GM21515 (cell line): ENCODE measurements at regions not wholly inside any gene's neighbourhood (a gene's known extent, or its start where the extent isn't known, plus 50 kb on each side); places are given as distances from the start of the nearest gene placed in this dataset.
"Not testable (repeated sequence)": the region's sequence is repeated elsewhere in the genome, so short reads cannot be mapped to it uniquely, and the experiment has no call there.

Experiments
- ATAC-seq: cut with Tn5 transposase; IDR thresholded peaks from one replicate; pipeline ENCODE4 v1.9.1; 2021; ENCODE audit not compliant: unreplicated experiment

DNA sequence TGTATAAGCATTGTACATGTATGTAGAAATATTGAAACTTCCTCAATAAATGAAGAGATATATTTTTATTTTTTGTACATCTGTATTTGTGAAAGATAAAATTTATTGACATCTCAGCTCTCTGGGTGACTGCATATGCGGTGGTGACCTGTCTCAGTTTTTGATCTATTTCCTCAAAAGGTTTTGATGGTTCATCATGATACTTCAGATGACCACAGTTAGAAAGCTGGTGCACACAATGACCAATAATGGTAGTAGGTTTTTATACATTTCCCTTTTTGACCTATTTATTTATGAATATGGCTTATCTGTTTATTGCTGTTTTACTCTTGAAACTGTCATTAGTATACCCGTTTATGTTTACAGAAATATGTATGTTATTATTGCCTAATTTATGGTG is 549.6 kb upstream of the CHD1 start:
- not testable (repeated sequence) for ATAC-seq

DNA sequence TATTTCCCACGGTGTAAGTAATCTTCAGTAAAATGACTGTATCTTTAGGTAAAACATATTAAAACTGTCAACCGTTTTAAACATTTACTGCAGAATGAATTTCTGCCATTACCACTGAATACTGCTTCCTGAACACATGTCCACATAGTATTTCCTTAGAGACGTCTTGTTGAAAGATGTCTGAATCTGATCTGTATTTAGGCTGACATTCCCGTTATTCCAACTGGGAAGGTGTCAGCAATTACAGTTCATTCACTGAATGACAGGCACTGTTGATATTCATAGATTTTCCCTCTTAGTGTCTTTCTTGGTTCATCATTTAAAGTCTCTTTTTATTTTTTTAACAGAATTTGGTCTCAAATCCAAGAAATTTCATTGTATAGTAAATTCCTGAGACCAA is 544.5 kb upstream of the CHD1 start:
- not testable (repeated sequence) for ATAC-seq

DNA sequence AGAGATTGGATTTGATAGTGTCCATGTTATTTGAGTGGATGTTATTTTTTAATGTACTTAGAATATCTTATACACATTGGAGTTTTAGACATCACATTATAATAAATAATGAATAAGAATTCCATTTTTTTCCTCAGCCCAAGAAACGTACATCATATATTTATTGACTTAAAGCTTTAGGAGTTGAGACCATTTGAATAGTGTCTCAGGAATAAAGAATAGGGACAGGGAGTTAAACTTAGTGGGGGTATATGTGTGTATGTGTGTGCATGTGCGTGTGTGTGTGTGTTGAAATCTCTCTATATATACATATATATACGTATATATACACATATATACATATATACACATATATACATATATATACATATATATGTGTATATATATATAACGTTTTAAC is 542.9 kb upstream of the CHD1 start:
- ATAC-seq, result not testable (repeated sequence)

DNA sequence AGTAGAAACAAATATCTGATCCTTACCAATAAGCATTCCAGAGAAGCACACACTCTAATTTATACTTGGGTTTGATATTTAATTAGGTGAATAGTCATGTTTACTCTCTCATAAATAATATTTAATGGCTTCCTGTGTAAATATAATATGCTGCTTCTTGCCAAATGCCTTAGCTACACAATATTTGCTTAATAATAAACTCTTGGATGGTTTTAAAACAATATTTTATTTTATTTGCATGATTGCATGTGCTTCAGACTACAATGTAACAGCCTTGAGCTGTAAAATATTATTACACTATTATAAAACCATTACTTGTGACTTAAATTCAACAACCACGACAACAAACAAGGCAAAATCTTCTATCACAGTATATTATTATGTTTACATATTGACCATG is 542.4 kb upstream of the CHD1 start:
- not testable (repeated sequence) for ATAC-seq

DNA sequence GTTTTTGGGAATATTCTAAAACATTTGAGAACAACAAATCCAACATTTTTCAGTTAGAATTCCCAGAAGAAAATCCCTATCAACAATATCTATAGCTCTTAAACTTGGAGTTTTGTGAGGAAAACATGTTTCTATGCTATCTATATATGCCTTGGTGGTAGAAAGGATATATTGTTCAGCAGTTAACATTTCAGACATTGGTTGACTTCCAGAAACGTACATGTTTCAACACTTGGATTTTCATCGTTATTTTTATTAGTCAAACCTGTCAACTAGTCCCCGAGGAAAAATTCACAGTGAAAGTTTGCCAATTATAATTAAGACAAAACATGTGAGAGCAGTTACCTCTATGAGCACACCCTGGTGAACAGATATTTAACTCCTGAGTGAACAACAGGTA is 541.8 kb upstream of the CHD1 start:
- not testable (repeated sequence) for ATAC-seq

DNA sequence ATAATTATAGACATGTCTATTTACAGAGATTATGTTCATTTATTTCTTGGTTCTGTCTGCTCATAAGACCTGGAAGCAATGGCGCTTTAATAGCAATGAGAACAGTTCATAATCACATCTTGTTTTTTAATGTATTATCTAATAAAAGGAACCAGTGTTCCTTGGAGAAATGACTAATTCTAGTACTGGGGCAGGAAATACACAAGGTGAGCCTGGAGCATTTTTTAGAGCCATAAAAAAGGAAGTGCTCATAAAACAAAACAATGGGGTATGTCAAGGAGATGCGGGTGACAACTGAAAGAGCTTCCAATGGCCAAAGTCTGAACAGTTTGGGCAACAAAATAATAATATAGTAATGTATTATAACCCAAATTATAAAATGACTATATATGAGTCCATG is 531.9 kb upstream of the CHD1 start:
- ATAC-seq, result no peak

DNA sequence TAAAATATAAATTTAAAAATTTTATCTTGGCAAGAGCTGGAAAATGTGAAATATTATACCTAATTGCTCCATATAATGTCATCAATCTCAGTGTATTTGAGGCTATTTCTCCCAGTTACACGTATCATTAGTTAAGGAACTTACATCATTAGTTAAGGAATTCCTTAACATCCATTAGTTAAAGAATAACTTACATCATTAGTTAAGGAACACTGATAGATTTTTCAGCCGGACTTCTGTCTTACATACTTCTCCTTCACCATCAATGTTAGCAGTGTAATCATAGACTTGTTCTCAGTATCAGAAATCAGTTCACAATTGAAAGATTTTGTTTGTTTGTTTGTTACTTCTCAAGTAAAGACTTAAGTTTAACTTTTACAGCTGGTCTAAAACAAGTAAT is 524.4 kb upstream of the CHD1 start:
- ATAC-seq, result no peak

DNA sequence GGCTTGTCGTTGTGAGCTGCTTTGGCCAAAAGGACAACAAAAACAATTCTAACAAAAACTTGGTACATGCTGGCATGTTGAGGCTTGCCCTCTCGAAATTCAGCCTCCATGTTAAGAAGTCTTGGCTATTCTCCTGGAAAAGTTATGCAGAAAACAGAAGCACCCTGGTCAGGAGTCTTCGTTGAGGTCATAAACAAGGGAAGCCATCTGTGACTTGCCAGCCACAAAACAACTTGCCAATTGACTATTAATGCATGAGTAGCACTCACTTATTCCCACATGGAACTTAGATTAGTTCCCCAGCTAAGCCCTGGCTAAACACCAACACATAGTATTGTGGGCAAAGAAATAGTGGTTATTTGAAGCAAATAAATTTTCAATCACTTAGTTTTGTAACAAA is 521.0 kb upstream of the CHD1 start:
- no peak for ATAC-seq

DNA sequence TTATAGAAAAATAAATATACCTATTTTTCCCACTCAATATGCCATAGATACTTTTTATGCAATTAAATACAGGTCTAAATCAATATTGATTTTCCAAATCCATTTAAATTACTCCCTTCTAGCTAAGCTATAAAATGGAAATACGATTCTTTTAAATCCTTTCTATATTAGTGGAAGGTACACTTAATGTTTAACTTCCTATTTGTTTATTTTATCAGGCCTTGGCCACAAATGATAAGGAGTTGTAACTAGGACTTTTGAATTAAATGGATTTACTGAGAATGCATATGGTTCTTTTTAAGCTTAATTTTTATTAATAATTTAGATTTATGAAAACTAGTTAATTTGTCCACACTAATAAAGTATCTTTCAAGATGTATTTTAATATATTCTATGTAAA is 517.0 kb upstream of the CHD1 start:
- ATAC-seq, result no peak

DNA sequence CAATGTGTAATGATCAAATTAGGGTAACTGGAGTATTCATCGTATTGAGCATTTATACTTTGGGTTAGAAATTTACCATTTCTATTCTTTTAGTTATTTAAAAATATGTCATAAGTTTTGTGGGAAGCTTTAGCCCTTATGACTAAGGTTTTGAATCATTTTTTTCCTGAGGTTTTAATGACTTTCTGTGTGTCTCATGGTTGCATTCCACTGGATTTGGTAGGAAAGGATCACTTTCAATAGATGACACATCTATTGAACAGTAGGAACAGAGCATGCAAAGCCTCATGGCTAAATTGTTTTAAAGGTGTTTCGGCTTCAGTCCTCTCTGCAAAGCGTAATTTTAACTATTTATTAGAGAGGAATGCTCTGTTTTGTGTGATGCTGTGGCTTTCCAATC is 512.4 kb upstream of the CHD1 start:
- ATAC-seq, result no peak

DNA sequence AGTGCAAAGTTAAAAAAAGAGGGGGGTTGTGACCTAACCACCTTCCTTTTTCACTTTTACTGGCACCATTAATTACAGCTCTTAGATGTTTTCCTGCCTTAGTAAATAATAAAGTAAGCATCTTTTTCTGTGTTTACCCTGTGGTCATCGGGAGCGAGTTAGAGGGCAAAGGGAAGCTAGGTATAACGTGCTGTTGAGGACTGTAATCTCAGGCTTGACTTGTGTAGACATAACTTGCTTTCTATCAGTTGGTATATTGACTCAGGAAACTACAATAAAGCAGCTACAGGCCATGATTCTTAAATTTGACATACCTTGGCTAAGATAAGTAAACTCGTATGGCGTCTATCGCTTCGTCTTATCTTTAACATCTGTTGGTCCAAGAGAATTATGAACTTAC is 509.8 kb upstream of the CHD1 start:
- ATAC-seq, result no peak

DNA sequence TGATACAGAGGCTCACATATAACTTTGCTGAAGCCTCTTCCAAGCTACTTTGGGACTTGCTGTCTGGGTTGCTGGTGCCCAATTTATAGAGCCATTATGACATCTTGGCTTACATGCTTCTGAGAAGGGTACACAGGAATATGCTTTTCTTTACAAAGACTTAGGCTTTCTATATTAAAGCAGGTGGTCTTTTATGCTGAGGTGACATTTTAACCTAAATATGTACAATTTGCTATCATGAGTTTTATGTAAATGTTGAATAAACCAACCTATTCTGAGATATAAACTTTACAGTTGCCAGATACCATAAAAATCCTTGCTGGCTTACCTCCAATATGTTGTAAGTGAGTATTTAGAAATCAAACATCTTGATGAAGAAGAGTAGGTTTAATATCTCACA is 509.2 kb upstream of the CHD1 start:
- ATAC-seq, result no peak

DNA sequence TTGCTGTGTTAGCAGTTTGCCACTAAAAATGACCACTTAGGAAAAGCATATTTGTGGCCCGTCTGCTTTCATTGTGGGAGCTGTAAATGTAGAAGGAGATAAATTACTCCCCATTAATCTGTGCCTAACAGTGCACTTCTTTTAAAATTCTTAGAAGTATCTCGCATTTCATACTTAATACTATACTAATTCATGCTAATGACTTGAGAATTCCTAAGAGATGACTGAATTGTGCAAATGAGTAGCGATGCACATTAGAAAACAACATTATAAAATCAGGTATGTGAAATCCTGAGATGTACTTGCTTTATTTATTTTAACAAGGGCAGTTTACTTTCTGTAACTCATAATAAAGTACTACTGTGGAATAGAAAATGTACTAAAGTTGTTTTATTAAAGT is 494.6 kb upstream of the CHD1 start:
- not testable (repeated sequence) for ATAC-seq

DNA sequence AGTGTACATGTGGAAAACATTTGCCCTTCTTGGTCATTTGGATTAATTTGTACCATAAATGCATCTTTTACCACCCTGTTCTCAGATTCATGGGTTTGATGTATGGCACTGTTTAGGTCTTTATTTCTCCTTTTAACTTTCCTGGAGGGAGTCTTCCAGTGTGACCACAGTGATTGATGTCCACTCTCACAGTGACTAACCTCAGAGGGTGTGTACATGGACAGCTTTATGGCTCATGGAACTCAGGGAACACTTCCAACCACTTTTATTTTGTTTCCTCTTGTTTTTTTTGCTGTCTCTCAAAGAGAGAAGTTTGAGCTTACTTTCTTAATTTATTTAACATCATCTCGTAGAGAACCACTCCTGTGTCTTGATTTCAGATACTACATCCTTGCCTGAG is 489.8 kb upstream of the CHD1 start:
- not testable (repeated sequence) for ATAC-seq

DNA sequence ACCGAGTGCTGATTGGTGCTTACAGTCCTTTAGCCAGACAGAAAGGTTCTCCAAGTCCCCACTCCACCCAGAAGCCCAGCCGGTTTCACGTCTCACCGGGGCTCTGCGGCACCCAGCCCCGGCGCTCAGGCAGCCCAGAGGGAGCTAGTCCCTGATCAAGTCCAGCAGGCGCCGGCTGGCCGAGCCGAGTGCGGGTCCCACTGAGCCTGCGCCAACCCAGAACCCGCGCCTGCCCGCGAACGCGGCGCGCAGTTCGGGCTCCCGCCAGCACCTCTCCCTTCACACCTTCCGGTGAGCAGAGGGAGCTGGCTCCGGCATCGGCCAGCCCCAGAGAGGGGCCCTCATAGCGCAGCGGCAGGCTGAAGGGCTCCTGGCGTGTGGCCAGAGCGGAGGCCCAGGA is 481.6 kb upstream of the CHD1 start:
- ATAC-seq, result not testable (repeated sequence)

DNA sequence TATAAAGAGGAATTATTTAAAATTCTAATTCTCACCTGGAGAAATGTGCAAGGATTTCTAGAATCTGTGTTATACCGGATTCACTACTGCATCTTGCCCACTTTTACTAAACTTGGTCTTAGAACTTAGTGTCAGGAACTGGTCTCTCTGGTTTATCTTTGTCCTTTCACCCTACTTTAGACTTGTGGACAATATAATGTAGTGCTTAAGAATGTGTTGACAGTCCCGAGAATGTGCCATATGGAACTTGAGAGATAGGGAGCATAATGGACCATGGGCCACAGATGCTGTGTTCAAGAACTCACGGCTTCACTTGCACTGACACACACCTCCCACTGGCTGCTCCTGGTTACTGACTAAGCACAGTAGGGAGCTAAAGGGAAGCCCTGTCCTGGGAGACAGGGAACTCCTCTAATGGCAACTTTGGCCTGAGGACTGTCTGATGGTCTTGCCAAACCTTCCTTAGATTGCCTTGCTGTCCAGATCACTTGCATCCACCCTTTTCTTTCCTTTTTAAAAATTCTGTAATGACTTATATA is 476.0 kb upstream of the CHD1 start:
- ATAC-seq, result not testable (repeated sequence)

DNA sequence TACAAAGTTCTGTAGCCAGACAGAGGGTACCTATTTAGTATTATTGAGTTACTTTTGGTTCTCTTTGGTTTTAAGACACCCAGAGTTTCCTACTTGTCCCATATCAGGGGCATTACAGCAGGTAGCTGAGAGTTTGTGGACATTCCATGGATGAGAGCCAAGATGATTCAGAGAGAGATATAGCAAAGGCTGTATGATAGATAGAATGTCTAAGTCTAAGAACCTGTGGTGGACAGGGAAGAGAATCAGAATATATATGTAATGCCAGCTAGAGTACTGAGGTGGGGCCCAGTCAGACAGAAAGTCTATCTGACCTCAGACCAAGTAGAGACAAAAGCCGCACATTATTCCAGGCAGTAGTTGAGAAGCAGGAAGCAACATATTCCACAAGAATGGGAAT is 471.8 kb upstream of the CHD1 start:
- not testable (repeated sequence) for ATAC-seq

DNA sequence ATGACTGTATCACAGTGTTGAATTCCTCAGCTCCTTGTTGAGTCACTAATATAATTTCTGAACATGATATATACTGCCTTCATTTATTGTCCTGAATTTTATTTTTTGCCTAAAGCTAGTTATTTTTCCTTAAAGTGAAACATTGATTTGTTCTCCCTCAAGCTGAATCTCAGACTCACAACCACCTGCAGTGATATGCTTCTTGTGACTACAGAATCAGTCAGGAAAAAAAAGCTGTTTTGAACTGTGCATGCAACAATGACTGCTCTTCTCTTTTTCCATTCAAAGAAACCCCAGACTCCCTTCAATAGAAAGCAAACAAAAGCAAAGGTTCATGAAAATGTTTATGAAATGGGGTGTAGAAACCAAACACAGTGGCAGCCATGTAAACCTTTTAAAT is 470.2 kb upstream of the CHD1 start:
- ATAC-seq, result no peak

DNA sequence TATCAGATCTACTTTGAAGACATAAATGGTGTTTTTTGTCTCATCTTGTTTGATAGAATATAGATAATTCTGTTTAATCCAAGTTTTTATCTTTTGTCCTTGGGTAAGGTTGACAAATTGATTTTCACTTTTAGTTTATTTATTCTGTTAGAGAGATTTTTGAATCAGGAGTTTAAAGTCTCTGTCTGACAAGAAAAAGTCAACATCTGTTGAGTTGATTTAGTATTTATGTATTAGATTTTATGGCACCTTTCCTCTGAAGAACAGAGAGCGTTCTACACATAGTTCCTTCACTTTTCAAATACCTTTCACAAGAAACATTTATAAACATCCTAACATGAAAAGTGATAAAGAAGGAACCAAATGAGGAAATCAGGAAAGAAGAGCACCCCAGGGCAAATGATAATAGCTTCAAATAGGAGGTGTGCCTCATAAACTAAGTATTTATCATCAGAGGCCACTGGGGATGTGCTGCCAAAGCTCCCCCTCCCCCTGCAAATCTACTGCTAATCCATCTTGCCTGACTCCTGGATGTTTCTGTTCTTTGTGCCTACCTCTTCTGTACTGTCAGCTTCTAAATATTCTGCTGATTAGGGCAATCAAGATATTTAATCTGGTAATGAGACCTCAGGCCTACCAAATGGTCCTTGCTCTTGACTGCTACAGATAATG is 457.7 kb upstream of the CHD1 start:
- ATAC-seq, result no peak

DNA sequence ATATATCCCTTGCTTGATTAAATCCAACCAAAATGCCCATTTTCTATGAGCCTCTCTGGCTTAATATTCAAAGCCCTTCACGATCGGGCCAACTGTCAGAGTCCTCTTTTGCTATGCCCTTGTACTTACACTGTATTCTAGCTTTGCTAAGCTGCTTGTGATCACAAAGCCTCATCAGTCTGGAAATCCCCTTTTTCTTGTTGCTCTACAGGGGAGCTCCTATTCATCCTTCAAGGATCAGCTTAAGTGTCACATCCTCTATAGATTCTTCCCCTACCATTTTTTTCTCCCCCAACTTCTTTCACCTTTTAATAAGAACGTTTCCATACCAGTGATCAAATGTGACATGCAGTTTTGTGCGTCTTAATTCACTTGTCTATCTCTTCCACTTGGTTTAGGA is 450.4 kb upstream of the CHD1 start:
- ATAC-seq, result no peak

DNA sequence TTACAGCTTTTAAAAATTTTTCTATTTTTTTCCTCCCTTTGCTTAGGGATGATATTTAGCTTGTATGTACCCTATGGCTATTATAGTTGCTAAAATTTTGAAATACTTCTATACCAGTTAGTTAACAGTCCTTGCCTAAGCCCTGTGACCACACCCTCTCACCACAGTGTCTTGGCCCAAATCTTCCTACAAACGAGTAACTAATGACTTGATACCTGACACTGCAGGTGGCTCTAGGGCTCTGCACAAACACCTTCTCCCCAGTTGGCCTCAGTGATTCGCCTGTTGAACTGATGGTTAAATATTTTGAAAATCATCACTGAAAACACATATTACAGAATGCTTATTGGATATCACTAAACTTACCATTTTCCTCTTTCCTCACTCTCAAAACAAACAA is 449.6 kb upstream of the CHD1 start:
- no peak for ATAC-seq

DNA sequence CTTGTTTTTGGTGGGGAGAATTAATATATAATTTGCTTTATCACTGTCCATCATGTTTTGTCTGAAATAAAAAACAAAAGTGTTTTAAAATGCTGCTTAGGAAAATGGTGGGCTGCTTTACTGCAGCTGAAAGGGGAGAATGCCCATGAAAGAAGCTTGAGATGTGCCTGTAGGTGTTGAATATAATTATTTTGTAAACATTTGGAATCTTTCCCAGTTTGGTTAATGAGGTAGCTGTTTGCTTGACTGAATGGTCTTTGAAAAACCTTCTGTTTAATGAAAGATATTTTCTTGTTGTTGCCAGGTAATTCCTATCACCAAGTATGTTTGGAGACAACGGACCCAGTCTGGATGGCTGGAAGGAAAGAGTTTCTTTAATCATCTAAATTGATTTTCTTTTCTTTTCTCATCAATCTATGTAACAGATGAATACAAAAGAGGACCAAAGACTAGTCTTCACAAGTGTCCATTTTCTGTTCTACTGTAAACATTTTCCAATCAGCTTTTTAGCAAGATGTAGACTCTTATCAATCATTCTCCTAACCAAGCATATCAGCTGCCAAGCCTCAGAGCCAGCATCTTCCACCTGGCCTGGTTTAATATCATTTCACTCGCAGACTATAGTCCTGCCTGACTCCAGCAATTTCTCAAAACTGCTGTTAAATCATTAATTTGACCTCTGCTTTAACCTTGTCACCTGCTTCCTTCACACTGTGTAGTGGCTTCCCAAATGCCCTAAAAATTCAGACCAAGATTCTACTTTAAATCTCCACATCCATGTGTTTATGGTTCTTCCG is 441.2 kb upstream of the CHD1 start:
- no peak for ATAC-seq
